Sigmoid colon (tissue), 6 donors: ENCODE measurements at regions not wholly inside any gene's neighbourhood (a gene's known extent, or its start where the extent isn't known, plus 50 kb on each side); places are given as distances from the start of the nearest gene placed in this dataset.
"Not testable (repeated sequence)": the region's sequence is repeated elsewhere in the genome, so short reads cannot be mapped to it uniquely, and the experiment has no call there.

Experiments
- DNase-seq: peaks from one replicate; pipeline ENCODE4 v3.0.0-alpha.2; 2019
- H3K27ac ChIP-seq, 4 donors: fragments of 200-600 bp; sonication (generic); one replicate each; pipeline ENCODE4 v1.5.1; 2016 to 2019; ENCODE audit warnings: mild to moderate bottlenecking in 1 of 4
- H3K27me3 ChIP-seq, 3 donors: fragments of 200-600 bp; sonication (generic); one replicate each; pipeline ENCODE4 v1.5.1; 2019; ENCODE audit warnings: mild to moderate bottlenecking in 1 of 3
- H3K36me3 ChIP-seq, 4 donors: fragments of 200-600 bp; sonication (generic); one replicate each; pipeline ENCODE4 v1.5.1; 2016 to 2019
- H3K4me1 ChIP-seq, 4 donors: fragments of 200-600 bp; sonication (generic); one replicate each; pipeline ENCODE4 v1.5.1; 2017 to 2019
- H3K4me3 ChIP-seq, 4 donors: fragments of 200-600 bp; sonication (generic); one replicate each; pipeline ENCODE4 v1.5.1; 2017 to 2019; ENCODE audit warnings: mild to moderate bottlenecking in 2 of 4, moderate library complexity in 1 of 4
- H3K9me3 ChIP-seq, 4 donors: fragments of 200-600 bp in 3 of 4; sonication (generic) in 3 of 4; one replicate each; pipeline versions ENCODE4 v1.5.1 to v1.6.1; 2013 to 2019
- EP300 ChIP-seq, 4 donors: sonication (generic); formaldehyde crosslinking; IDR thresholded peaks; one replicate each; pipeline ENCODE4 v1.6.1; 2017; ENCODE audit warnings: antibody characterized with exemption in 4 of 4
- POLR2A ChIP-seq, 2 donors: fragments of 450-650 bp; IDR thresholded peaks; one replicate each; pipeline ENCODE4 v1.6.1; 2016; ENCODE audit warnings: antibody characterized with exemption in 2 of 2, mild to moderate bottlenecking in 2 of 2, moderate library complexity in 2 of 2
- POLR2AphosphoS5 ChIP-seq, 4 donors: sonication (generic); formaldehyde crosslinking; IDR thresholded peaks; one replicate each; pipeline ENCODE4 v1.6.1; 2017; ENCODE audit warnings: antibody characterized with exemption in 4 of 4
- WGBS, 2 donors: extraction: QIAGEN DNeasy Blood & Tissue Kit; methylation state at CpG; one replicate each; pipeline ENCODE4 v1.1.7; 2013; 5-methylcytosine and 5-hydroxymethylcytosine counted together
- intact Hi-C: fragments of 100-400 bp; cut with DNase I; formaldehyde crosslinking; loops from one replicate; pipeline ENCODE4 v1.15.1; 2023
- TF ChIP-seq, protein P1 (sequence below), 4 experiments: fragments of 450-650 bp in 3 of 4; fragments of 200-600 bp in 1 of 4; IDR thresholded peaks; one replicate each; pipeline ENCODE4 v1.5.1; 2016 to 2019; ENCODE audit warnings: antibody characterized with exemption in 4 of 4, mild to moderate bottlenecking in 3 of 4, moderate library complexity in 2 of 4
- donor health status: healthy with polysubstance abuse.
- donor health status: healthy.

GRCh38 chr4:92241094-92241493 is 62.7 kb upstream of the GRID2 start:
- TF ChIP-seq, protein P1, sequence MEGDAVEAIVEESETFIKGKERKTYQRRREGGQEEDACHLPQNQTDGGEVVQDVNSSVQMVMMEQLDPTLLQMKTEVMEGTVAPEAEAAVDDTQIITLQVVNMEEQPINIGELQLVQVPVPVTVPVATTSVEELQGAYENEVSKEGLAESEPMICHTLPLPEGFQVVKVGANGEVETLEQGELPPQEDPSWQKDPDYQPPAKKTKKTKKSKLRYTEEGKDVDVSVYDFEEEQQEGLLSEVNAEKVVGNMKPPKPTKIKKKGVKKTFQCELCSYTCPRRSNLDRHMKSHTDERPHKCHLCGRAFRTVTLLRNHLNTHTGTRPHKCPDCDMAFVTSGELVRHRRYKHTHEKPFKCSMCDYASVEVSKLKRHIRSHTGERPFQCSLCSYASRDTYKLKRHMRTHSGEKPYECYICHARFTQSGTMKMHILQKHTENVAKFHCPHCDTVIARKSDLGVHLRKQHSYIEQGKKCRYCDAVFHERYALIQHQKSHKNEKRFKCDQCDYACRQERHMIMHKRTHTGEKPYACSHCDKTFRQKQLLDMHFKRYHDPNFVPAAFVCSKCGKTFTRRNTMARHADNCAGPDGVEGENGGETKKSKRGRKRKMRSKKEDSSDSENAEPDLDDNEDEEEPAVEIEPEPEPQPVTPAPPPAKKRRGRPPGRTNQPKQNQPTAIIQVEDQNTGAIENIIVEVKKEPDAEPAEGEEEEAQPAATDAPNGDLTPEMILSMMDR (IDR thresholded peaks at IDR 0.05), result no peak
- TF ChIP-seq POLR2AphosphoS5 (IDR thresholded peaks at IDR 0.05), result no peak
- TF ChIP-seq POLR2A (IDR thresholded peaks at IDR 0.05), result no peak
- TF ChIP-seq EP300 (IDR thresholded peaks at IDR 0.05), result no peak

DNA sequence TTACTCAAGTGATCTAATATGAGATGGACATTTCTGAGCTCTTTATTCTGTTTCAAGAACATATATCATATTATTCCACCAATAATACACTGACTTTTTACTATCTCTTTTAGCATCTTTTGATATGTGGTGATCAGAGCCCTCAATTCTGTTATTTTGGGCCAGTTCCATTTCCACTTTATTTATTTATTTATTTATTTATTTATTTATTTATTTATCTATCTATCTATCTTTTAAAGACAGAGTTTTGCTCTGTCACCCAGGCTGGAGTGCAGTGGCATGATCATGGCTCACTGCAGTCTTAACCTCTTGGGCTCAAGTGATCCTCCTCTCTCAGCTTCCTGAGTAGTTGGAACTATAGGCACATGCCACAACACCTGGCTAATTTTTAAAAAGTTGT is 57.4 kb upstream of the GRID2 start:
- Histone ChIP-seq H3K9me3 (peaks cover 0 to 2% (median 0%) of the 10 kb centered on the region in 4 donors), H3K27ac (no peak overlapping the region), H3K36me3 (no peaks in the 10 kb centered on the region), H3K4me3 (no peak overlapping the region), H3K27me3 (no peaks in the 10 kb centered on the region), H3K4me1 (no peaks in the 10 kb centered on the region)
- intact Hi-C loops, result no loop called here
- TF ChIP-seq POLR2AphosphoS5 (IDR thresholded peaks at IDR 0.05), result no peak
- TF ChIP-seq EP300 (IDR thresholded peaks at IDR 0.05), result no peak
- TF ChIP-seq, protein P1 (IDR thresholded peaks at IDR 0.05), result no peak
- TF ChIP-seq POLR2A (IDR thresholded peaks at IDR 0.05), result no peak
- DNase-seq, result no peak

More at GRCh38 chr4:92241094-92241493, 62.7 kb upstream of the GRID2 start:
- Histone ChIP-seq H3K27me3 (no peaks in the 10 kb centered on the region), H3K36me3 (no peaks in the 10 kb centered on the region), H3K4me3 (no peak overlapping the region), H3K9me3 (peaks cover 0 to 3% (median 0%) of the 10 kb centered on the region in 4 donors), H3K27ac (no peak overlapping the region), H3K4me1 (no peaks in the 10 kb centered on the region)
- DNase-seq, result no peak
- WGBS, 2 donors, result 67 to 75% methylated on average over 2 of the region's 2 CpGs
- intact Hi-C loops, result no loop called here

- intact Hi-C loops, result no loop called here
- Histone ChIP-seq H3K27ac (no peak overlapping the region), H3K9me3 (peaks cover 0 to 2% (median 0%) of the 10 kb centered on the region in 4 donors), H3K36me3 (no peaks in the 10 kb centered on the region), H3K27me3 (no peaks in the 10 kb centered on the region), H3K4me3 (no peak overlapping the region), H3K4me1 (no peaks in the 10 kb centered on the region)
- no peak for DNase-seq
- TF ChIP-seq, protein P1 (IDR thresholded peaks at IDR 0.05), result no peak
- no peak for TF ChIP-seq POLR2AphosphoS5 (IDR thresholded peaks at IDR 0.05)
- no peak for TF ChIP-seq POLR2A (IDR thresholded peaks at IDR 0.05)
- no peak for TF ChIP-seq EP300 (IDR thresholded peaks at IDR 0.05)
- 90 to 92% methylated on average over 2 of the region's 2 CpGs for WGBS, 2 donors
Measured at GRCh38 chr4:92249541-92249940, 54.2 kb upstream of the GRID2 start.

DNA sequence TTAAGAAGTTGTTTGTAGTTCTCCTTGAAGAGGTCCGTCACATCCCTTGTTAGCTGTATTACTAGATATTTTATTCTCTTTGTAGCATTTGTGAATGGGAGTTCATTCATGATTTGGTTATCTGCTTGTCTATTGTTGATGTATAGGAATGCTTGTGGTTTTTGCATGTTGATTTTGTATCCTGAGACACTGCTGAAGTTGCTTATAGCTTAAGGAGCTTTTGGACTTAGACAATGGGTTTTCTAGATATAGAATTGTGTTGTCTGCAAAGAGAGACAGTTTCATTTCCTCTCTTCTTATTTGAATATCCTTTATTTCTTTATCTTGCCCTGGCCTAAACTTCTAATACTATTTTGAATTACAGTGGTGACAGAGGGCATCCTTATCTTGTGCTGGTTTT is 52.1 kb upstream of the GRID2 start:
- intact Hi-C loops, result no loop called here
- Histone ChIP-seq H3K27me3 (no peaks in the 10 kb centered on the region), H3K9me3 (peaks cover 0 to 2% (median 0%) of the 10 kb centered on the region in 4 donors), H3K27ac (no peak overlapping the region), H3K4me3 (no peak overlapping the region), H3K36me3 (no peaks in the 10 kb centered on the region), H3K4me1 (no peaks in the 10 kb centered on the region)
- TF ChIP-seq POLR2AphosphoS5 (IDR thresholded peaks at IDR 0.05), result no peak
- TF ChIP-seq POLR2A (IDR thresholded peaks at IDR 0.05), result no peak
- TF ChIP-seq EP300 (IDR thresholded peaks at IDR 0.05), result no peak
- TF ChIP-seq, protein P1 (IDR thresholded peaks at IDR 0.05), result no peak
- no peak for DNase-seq
- 81 to 92% methylated on average over 1 of the region's 1 CpG for WGBS, 2 donors

GRCh38 chr4:92252358-92252757 is 51.4 kb upstream of the GRID2 start:
- not testable (repeated sequence) for DNase-seq

More at GRCh38 chr4:92252358-92252757, 51.4 kb upstream of the GRID2 start:
- H3K9me3 ChIP-seq, H3K4me3 ChIP-seq, H3K27me3 ChIP-seq, intact Hi-C loops, H3K27ac ChIP-seq, H3K4me1 ChIP-seq, H3K36me3 ChIP-seq: not testable (repeated sequence)
